ENCODE measurements at regions not wholly inside any gene's neighbourhood (a gene's known extent, or its start where the extent isn't known, plus 50 kb on each side); places are given as distances from the start of the nearest gene placed in this dataset.

GRCh38 chr10:62559481-62560200, 185.5 kb downstream of the ZNF365 start:
- no peak for DNase-seq (ENCODE audit: extremely low spot score)
- CTCF ChIA-PET = no interaction called here
- POLR2A ChIA-PET = no interaction called here
- TF ChIP-seq LEF1 (IDR thresholded peaks at IDR 0.05; ENCODE audit: borderline replicate concordance) = no peak
- no peak for TF ChIP-seq ARNT (IDR thresholded peaks at IDR 0.05)
- no peak for TF ChIP-seq NFRKB (IDR thresholded peaks at IDR 0.05)
- no peak for TF ChIP-seq FOXK2 (IDR thresholded peaks at IDR 0.05)
- TF ChIP-seq ZNF384 (IDR thresholded peaks at IDR 0.05) = no peak

GRCh38 chr10:62560201-62560819, 186.1 kb downstream of the ZNF365 start:
- TF ChIP-seq TARDBP (IDR thresholded peaks at IDR 0.05) = no peak
- TF ChIP-seq ZNF384 (IDR thresholded peaks at IDR 0.05) = no peak
- TF ChIP-seq NFRKB (IDR thresholded peaks at IDR 0.05) = no peak
- TF ChIP-seq SP1 (IDR thresholded peaks at IDR 0.05) = no peak
- no peak for TF ChIP-seq FOXK2 (IDR thresholded peaks at IDR 0.05)
- TF ChIP-seq LEF1 (IDR thresholded peaks at IDR 0.05; ENCODE audit: borderline replicate concordance) = no peak
- CTCF ChIA-PET = no interaction called here
- POLR2A ChIA-PET = no interaction called here
- no peak for DNase-seq (ENCODE audit: extremely low spot score)

- CTCF ChIA-PET = no interaction called here
- DNase-seq (ENCODE audit: extremely low spot score) = no peak
Measured at GRCh38 chr10:62561151-62561550, 187.0 kb downstream of the ZNF365 start.

GRCh38 chr10:62562101-62562500, 187.9 kb downstream of the ZNF365 start:
- ChIA-PET POLR2A (no interaction called here), CTCF (interaction anchor here (0.6 kb wide), 1 partner anchor 8 kb away, joined by 3 read pairs; no protein-coding TSS in a partner anchor)
- TF ChIP-seq ARNT (IDR thresholded peaks at IDR 0.05) (no peak), LEF1 (IDR thresholded peaks at IDR 0.05; ENCODE audit: borderline replicate concordance) (no peak), L3MBTL2 (conservative IDR thresholded peaks at IDR 0.05) (no peak), SP1 (IDR thresholded peaks at IDR 0.05) (no peak), FOXM1 (IDR thresholded peaks at IDR 0.05; ENCODE audit: borderline replicate concordance) (no peak), SUZ12 (IDR thresholded peaks at IDR 0.05) (no peak), BHLHE40 (IDR thresholded peaks at IDR 0.05; ENCODE audit: borderline replicate concordance) (no peak), NFRKB (IDR thresholded peaks at IDR 0.05) (no peak), ELF4 (IDR thresholded peaks at IDR 0.05) (no peak), FOXK2 (IDR thresholded peaks at IDR 0.05) (no peak), ZNF384 (IDR thresholded peaks at IDR 0.05) (no peak), PKNOX1 (IDR thresholded peaks at IDR 0.05) (no peak), FOXA1 (IDR thresholded peaks at IDR 0.05) (no peak), CTBP1 (IDR thresholded peaks at IDR 0.05; ENCODE audit: borderline replicate concordance) (no peak), TARDBP (IDR thresholded peaks at IDR 0.05) (no peak), HDGF (IDR thresholded peaks at IDR 0.05; ENCODE audit: borderline replicate concordance) (no peak)
- no peak for DNase-seq (ENCODE audit: extremely low spot score)

More at GRCh38 chr10:62561151-62561550, 187.0 kb downstream of the ZNF365 start:
- POLR2A ChIA-PET = no interaction called here
- TF ChIP-seq TARDBP (IDR thresholded peaks at IDR 0.05) = no peak
- no peak for TF ChIP-seq FOXM1 (IDR thresholded peaks at IDR 0.05; ENCODE audit: borderline replicate concordance)
- TF ChIP-seq FOXA1 (IDR thresholded peaks at IDR 0.05) = no peak
- TF ChIP-seq NFRKB (IDR thresholded peaks at IDR 0.05) = no peak
- TF ChIP-seq L3MBTL2 (conservative IDR thresholded peaks at IDR 0.05) = no peak
- TF ChIP-seq CTBP1 (IDR thresholded peaks at IDR 0.05; ENCODE audit: borderline replicate concordance) = no peak
- no peak for TF ChIP-seq BHLHE40 (IDR thresholded peaks at IDR 0.05; ENCODE audit: borderline replicate concordance)
- no peak for TF ChIP-seq SUZ12 (IDR thresholded peaks at IDR 0.05)
- TF ChIP-seq SP1 (IDR thresholded peaks at IDR 0.05) = no peak
- TF ChIP-seq HDGF (IDR thresholded peaks at IDR 0.05; ENCODE audit: borderline replicate concordance) = no peak
- no peak for TF ChIP-seq FOXK2 (IDR thresholded peaks at IDR 0.05)
- no peak for TF ChIP-seq PKNOX1 (IDR thresholded peaks at IDR 0.05)

- CTCF ChIA-PET = interaction anchor here (0.6 kb wide), 1 partner anchor 9 kb away, joined by 3 read pairs; no protein-coding TSS in a partner anchor
- TF ChIP-seq LEF1 (IDR thresholded peaks at IDR 0.05; ENCODE audit: borderline replicate concordance) (no peak), SP1 (IDR thresholded peaks at IDR 0.05) (no peak), FOXA1 (IDR thresholded peaks at IDR 0.05) (no peak), BHLHE40 (IDR thresholded peaks at IDR 0.05; ENCODE audit: borderline replicate concordance) (no peak), NFRKB (IDR thresholded peaks at IDR 0.05) (no peak), FOXM1 (IDR thresholded peaks at IDR 0.05; ENCODE audit: borderline replicate concordance) (no peak), FOXK2 (IDR thresholded peaks at IDR 0.05) (no peak), HDGF (IDR thresholded peaks at IDR 0.05; ENCODE audit: borderline replicate concordance) (no peak), ARNT (IDR thresholded peaks at IDR 0.05) (no peak), SUZ12 (IDR thresholded peaks at IDR 0.05) (no peak), CTBP1 (IDR thresholded peaks at IDR 0.05; ENCODE audit: borderline replicate concordance) (no peak), ELF4 (IDR thresholded peaks at IDR 0.05) (no peak)
- no peak for DNase-seq (ENCODE audit: extremely low spot score)
- POLR2A ChIA-PET = no interaction called here
Measured at GRCh38 chr10:62562795-62563194, 188.6 kb downstream of the ZNF365 start.

GRCh38 chr10:62573929-62574328, 199.8 kb downstream of the ZNF365 start:
- ChIA-PET CTCF (no interaction called here), POLR2A (no interaction called here)
- TF ChIP-seq LEF1 (IDR thresholded peaks at IDR 0.05; ENCODE audit: borderline replicate concordance) (no peak), NFRKB (IDR thresholded peaks at IDR 0.05) (no peak), FOXA1 (IDR thresholded peaks at IDR 0.05) (no peak), FOXM1 (IDR thresholded peaks at IDR 0.05; ENCODE audit: borderline replicate concordance) (no peak), ELF4 (IDR thresholded peaks at IDR 0.05) (no peak), L3MBTL2 (conservative IDR thresholded peaks at IDR 0.05) (no peak), CTBP1 (IDR thresholded peaks at IDR 0.05; ENCODE audit: borderline replicate concordance) (no peak), ZNF384 (IDR thresholded peaks at IDR 0.05) (no peak)
- DNase-seq (ENCODE audit: extremely low spot score) = no peak
